ENCODE measurements at regions not wholly inside any gene's neighbourhood (a gene's known extent, or its start where the extent isn't known, plus 50 kb on each side); places are given as distances from the start of the nearest gene placed in this dataset.

DNA sequence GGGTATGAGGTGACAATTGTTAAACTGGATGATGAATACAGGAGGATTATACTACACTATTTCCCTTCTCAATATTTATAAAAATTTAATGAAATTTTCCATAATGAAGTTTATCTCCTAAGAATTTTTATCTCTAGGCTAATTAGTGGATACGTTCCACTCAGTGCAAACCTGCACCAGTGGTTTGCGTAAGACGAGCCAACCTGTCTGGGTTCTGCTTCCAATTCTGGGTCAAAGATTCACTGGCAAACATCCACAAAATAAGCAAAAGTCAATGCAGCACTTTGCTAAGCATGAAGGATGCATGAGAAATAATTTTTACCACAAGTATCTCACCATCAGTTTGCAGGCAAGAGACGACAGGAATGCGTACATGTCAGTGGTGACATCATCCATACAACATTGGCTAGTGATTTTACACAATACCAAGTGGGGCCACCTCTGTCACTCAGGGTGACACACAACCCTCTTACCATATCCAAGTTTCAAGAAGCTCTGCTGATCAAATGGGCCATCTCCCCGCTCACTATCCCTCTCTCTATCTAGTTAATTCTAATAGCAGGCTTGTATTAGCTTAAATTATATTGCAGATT, 51.7 kb downstream of the FAM50B start:
- H3K9ac ChIP-seq (ENCODE audit: insufficient read depth in 1 of 2, low read length in 2 of 2) = no peak overlapping the region
- peaks cover 0 to 3% (median 0%) of the 10 kb centered on the region in 5 donors for H3K4me1 ChIP-seq (ENCODE audit: control insufficient read depth in 5 of 5, insufficient read depth in 5 of 5, low read length in 5 of 5)
- no peaks in the 10 kb centered on the region for H3K27me3 ChIP-seq (ENCODE audit: control insufficient read depth in 3 of 3, insufficient read depth in 3 of 3, low read length in 2 of 3)
- TF ChIP-seq, protein P1, sequence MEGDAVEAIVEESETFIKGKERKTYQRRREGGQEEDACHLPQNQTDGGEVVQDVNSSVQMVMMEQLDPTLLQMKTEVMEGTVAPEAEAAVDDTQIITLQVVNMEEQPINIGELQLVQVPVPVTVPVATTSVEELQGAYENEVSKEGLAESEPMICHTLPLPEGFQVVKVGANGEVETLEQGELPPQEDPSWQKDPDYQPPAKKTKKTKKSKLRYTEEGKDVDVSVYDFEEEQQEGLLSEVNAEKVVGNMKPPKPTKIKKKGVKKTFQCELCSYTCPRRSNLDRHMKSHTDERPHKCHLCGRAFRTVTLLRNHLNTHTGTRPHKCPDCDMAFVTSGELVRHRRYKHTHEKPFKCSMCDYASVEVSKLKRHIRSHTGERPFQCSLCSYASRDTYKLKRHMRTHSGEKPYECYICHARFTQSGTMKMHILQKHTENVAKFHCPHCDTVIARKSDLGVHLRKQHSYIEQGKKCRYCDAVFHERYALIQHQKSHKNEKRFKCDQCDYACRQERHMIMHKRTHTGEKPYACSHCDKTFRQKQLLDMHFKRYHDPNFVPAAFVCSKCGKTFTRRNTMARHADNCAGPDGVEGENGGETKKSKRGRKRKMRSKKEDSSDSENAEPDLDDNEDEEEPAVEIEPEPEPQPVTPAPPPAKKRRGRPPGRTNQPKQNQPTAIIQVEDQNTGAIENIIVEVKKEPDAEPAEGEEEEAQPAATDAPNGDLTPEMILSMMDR (IDR thresholded peaks at IDR 0.05; ENCODE audit: control extremely low read depth, extremely low read depth) = no peak
- no peak overlapping the region for H3K4me3 ChIP-seq
- ATAC-seq (ENCODE audit: insufficient read depth, low FRiP score) (no peak), DNase-seq (no peak)
- WGBS, 2 donors = 89 to 91% methylated on average over 6 of the region's 6 CpGs
- no peaks in the 10 kb centered on the region for H3K36me3 ChIP-seq (ENCODE audit: control insufficient read depth in 4 of 4, insufficient read depth in 4 of 4, low read length in 4 of 4)
- H3K9me3 ChIP-seq (ENCODE audit: control insufficient read depth in 4 of 4, insufficient read depth in 3 of 4, low read length in 3 of 4) = peaks cover 0 to 5% (median 0%) of the 10 kb centered on the region in 4 donors
- no peak overlapping the region for H3K27ac ChIP-seq (ENCODE audit: low read depth in 1 of 2, low read length in 1 of 2)

DNA sequence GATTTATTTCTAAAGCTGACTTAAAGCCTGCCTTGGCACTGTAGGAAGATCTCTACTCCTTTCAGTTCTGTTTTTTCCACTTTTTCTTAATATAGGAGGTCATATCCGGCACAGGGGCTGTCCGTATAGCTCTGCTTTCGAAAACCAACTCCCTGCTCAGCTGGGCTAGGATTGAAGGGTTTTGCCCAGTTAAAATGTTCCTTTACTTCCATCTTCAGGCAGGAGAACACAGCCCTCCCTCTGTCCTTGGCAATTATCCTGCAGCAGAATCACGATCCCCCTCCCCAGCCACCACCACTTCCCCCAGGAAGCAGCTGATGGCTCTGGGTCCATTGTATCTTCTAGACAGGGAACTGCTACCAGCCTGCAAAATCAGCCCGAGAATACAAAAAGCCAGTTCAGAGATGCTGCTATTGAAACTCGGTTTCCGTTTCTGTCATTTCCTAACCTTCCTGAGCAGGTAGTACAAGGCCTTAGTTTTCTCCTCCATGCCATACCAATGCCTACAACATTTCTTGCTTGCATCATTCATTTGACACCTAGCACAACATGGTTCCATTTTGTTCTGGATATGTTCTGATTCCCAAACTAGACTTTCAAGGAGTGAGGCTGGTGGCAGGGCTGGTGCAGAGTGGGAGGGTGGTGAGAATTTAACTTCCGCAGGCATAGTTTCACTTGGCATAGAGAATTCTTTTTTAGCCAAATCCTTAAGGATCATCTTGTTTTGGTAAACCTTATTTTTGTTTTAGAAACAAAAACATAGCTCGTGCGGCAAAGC, 53.9 kb downstream of the FAM50B start:
- TF ChIP-seq, protein P1 (IDR thresholded peaks at IDR 0.05; ENCODE audit: control extremely low read depth, extremely low read depth) = no peak

DNA sequence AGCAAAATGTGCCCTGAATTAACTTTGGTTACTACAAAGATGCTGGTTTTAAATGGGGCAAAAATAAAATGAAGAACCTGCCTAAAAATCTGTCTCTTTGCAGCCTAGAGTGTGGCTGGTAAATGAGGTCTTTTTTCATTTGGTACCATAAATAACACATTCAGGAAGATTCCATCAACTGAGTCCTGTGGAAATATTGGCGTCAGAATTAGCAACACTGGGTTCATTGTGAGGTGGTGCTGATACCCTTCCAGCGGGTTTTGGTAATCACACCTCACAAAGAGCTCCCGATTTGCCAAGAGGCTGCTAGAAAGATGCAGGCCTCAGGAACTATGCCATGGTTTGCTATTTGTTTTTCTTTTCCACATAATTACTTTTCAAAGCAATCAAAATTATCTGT, 55.3 kb downstream of the FAM50B start:
- no peak for DNase-seq
- Histone ChIP-seq H3K4me3 (no peak overlapping the region), H3K4me1 (ENCODE audit: control insufficient read depth in 5 of 5, insufficient read depth in 5 of 5, low read length in 5 of 5) (peaks cover 0 to 10% (median 0%) of the 10 kb centered on the region in 5 donors), H3K27ac (ENCODE audit: low read depth in 1 of 2, low read length in 1 of 2) (no peak overlapping the region), H3K27me3 (ENCODE audit: control insufficient read depth in 3 of 3, insufficient read depth in 3 of 3, low read length in 2 of 3) (no peaks in the 10 kb centered on the region), H3K9ac (ENCODE audit: insufficient read depth in 1 of 2, low read length in 2 of 2) (no peak overlapping the region), H3K9me3 (ENCODE audit: control insufficient read depth in 4 of 4, insufficient read depth in 3 of 4, low read length in 3 of 4) (no peaks in the 10 kb centered on the region), H3K36me3 (ENCODE audit: control insufficient read depth in 4 of 4, insufficient read depth in 4 of 4, low read length in 4 of 4) (no peaks in the 10 kb centered on the region)
- WGBS, 2 donors = 90 to 96% methylated on average over 3 of the region's 3 CpGs
- TF ChIP-seq, protein P1 (IDR thresholded peaks at IDR 0.05; ENCODE audit: control extremely low read depth, extremely low read depth) = no peak
- ATAC-seq (ENCODE audit: insufficient read depth, low FRiP score) = no peak

More for the DNA sequence above, 53.9 kb downstream of the FAM50B start:
- Histone ChIP-seq H3K27ac (ENCODE audit: low read depth in 1 of 2, low read length in 1 of 2) (no peak overlapping the region), H3K4me3 (no peak overlapping the region), H3K36me3 (ENCODE audit: control insufficient read depth in 4 of 4, insufficient read depth in 4 of 4, low read length in 4 of 4) (no peaks in the 10 kb centered on the region), H3K9ac (ENCODE audit: insufficient read depth in 1 of 2, low read length in 2 of 2) (no peak overlapping the region), H3K9me3 (ENCODE audit: control insufficient read depth in 4 of 4, insufficient read depth in 3 of 4, low read length in 3 of 4) (peaks cover 0 to 5% (median 0%) of the 10 kb centered on the region in 4 donors), H3K4me1 (ENCODE audit: control insufficient read depth in 5 of 5, insufficient read depth in 5 of 5, low read length in 5 of 5) (peaks cover 0 to 10% (median 0%) of the 10 kb centered on the region in 5 donors), H3K27me3 (ENCODE audit: control insufficient read depth in 3 of 3, insufficient read depth in 3 of 3, low read length in 2 of 3) (no peaks in the 10 kb centered on the region)
- ATAC-seq (ENCODE audit: insufficient read depth, low FRiP score) (no peak), DNase-seq (no peak)
- 74 to 75% methylated on average over 10 of the region's 10 CpGs for WGBS, 2 donors
